ENCODE measurements at regions not wholly inside any gene's neighbourhood (a gene's known extent, or its start where the extent isn't known, plus 50 kb on each side); places are given as distances from the start of the nearest gene placed in this dataset.

- Histone ChIP-seq H3K4me2 (ENCODE audit: low read length) (no peak overlapping the region), H3F3A (ENCODE audit: insufficient read depth, low read length, poor library complexity, severe bottlenecking) (no peaks in the 10 kb centered on the region), H3K9me3 (ENCODE audit: low read length) (no peaks in the 10 kb centered on the region), H3K36me3 (ENCODE audit: insufficient read depth, low read length) (no peaks in the 10 kb centered on the region), H3K9me2 (ENCODE audit: insufficient read depth, low read length) (no peaks in the 10 kb centered on the region), H3K4me3 (ENCODE audit: low read length) (no peak overlapping the region), H4K20me1 (ENCODE audit: insufficient read depth) (no peaks in the 10 kb centered on the region), H2AFZ (ENCODE audit: low read depth, low read length) (no peak overlapping the region), H3K9ac (ENCODE audit: low read length) (no peak overlapping the region), H3K79me2 (replicated peaks; ENCODE audit: insufficient read depth, low read length) (no peaks in the 10 kb centered on the region), H3K27ac (ENCODE audit: low read length) (no peak overlapping the region), H3K27me3 (ENCODE audit: insufficient read depth, low read depth, low read length) (no peaks in the 10 kb centered on the region)
- TF ChIP-seq CTCF (IDR thresholded peaks at IDR 0.05; ENCODE audit: poor library complexity, severe bottlenecking) = no peak
- no peak for TF ChIP-seq TAF1 (IDR thresholded peaks at IDR 0.05; ENCODE audit: low read depth)
- no peak for TF ChIP-seq EP300 (conservative IDR thresholded peaks at IDR 0.05; ENCODE audit: poor library complexity, severe bottlenecking)
- no peak for TF ChIP-seq RAD21 (conservative IDR thresholded peaks at IDR 0.05)
- TF ChIP-seq EZH2 (IDR thresholded peaks at IDR 0.05; ENCODE audit: borderline replicate concordance, insufficient read depth, low read length, poor library complexity, severe bottlenecking) = no peak
- no peak for TF ChIP-seq REST (IDR thresholded peaks at IDR 0.05; ENCODE audit: borderline replicate concordance)
- no peak for TF ChIP-seq MXI1 (conservative IDR thresholded peaks at IDR 0.05; ENCODE audit: poor library complexity, severe bottlenecking)
- TF ChIP-seq POLR2AphosphoS5 (IDR thresholded peaks at IDR 0.05) = no peak
- no peak for TF ChIP-seq SMC3 (conservative IDR thresholded peaks at IDR 0.05; ENCODE audit: poor library complexity)
Measured at GRCh38 chr10:23755556-23755955, 316.7 kb downstream of the OTUD1 start.

GRCh38 chr10:23768281-23768680, 329.4 kb downstream of the OTUD1 start:
- H3K4me2 ChIP-seq (ENCODE audit: low read length) = no peak overlapping the region
- no peak overlapping the region for H3K4me3 ChIP-seq (ENCODE audit: low read length)
- no peaks in the 10 kb centered on the region for H3F3A ChIP-seq (ENCODE audit: insufficient read depth, low read length, poor library complexity, severe bottlenecking)
- no peaks in the 10 kb centered on the region for H3K9me2 ChIP-seq (ENCODE audit: insufficient read depth, low read length)
- H3K9ac ChIP-seq (ENCODE audit: low read length) = no peak overlapping the region
- no peaks in the 10 kb centered on the region for H3K27me3 ChIP-seq (ENCODE audit: insufficient read depth, low read depth, low read length)
- no peak overlapping the region for H3K27ac ChIP-seq (ENCODE audit: low read length)
- TF ChIP-seq CTCF (IDR thresholded peaks at IDR 0.05; ENCODE audit: poor library complexity, severe bottlenecking) (no peak), REST (IDR thresholded peaks at IDR 0.05; ENCODE audit: borderline replicate concordance) (no peak), EZH2 (IDR thresholded peaks at IDR 0.05; ENCODE audit: borderline replicate concordance, insufficient read depth, low read length, poor library complexity, severe bottlenecking) (no peak), POLR2AphosphoS5 (IDR thresholded peaks at IDR 0.05) (no peak), RAD21 (conservative IDR thresholded peaks at IDR 0.05) (no peak), SMC3 (conservative IDR thresholded peaks at IDR 0.05; ENCODE audit: poor library complexity) (no peak), TAF1 (IDR thresholded peaks at IDR 0.05; ENCODE audit: low read depth) (no peak), EP300 (conservative IDR thresholded peaks at IDR 0.05; ENCODE audit: poor library complexity, severe bottlenecking) (no peak), MXI1 (conservative IDR thresholded peaks at IDR 0.05; ENCODE audit: poor library complexity, severe bottlenecking) (no peak)
- H2AFZ ChIP-seq (ENCODE audit: low read depth, low read length) = no peak overlapping the region
- H3K36me3 ChIP-seq (ENCODE audit: insufficient read depth, low read length) = no peaks in the 10 kb centered on the region
- no peaks in the 10 kb centered on the region for H3K79me2 ChIP-seq (replicated peaks; ENCODE audit: insufficient read depth, low read length)
- no peaks in the 10 kb centered on the region for H3K9me3 ChIP-seq (ENCODE audit: low read length)
- H4K20me1 ChIP-seq (ENCODE audit: insufficient read depth) = no peaks in the 10 kb centered on the region

Data from neural cell (in vitro differentiated cells).